ENCODE measurements at regions not wholly inside any gene's neighbourhood (a gene's known extent, or its start where the extent isn't known, plus 50 kb on each side); places are given as distances from the start of the nearest gene placed in this dataset.

- TF ChIP-seq, protein P1, sequence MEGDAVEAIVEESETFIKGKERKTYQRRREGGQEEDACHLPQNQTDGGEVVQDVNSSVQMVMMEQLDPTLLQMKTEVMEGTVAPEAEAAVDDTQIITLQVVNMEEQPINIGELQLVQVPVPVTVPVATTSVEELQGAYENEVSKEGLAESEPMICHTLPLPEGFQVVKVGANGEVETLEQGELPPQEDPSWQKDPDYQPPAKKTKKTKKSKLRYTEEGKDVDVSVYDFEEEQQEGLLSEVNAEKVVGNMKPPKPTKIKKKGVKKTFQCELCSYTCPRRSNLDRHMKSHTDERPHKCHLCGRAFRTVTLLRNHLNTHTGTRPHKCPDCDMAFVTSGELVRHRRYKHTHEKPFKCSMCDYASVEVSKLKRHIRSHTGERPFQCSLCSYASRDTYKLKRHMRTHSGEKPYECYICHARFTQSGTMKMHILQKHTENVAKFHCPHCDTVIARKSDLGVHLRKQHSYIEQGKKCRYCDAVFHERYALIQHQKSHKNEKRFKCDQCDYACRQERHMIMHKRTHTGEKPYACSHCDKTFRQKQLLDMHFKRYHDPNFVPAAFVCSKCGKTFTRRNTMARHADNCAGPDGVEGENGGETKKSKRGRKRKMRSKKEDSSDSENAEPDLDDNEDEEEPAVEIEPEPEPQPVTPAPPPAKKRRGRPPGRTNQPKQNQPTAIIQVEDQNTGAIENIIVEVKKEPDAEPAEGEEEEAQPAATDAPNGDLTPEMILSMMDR (IDR thresholded peaks at IDR 0.05; ENCODE audit: low read length), result no peak
- TF ChIP-seq EZH2 (optimal IDR thresholded peaks at IDR 0.05; ENCODE audit: low read depth, low read length), result no peak
- no peak for TF ChIP-seq EZH2phosphoT487 (IDR thresholded peaks at IDR 0.05; ENCODE audit: low read length)
Observed at GRCh38 chr3:178067721-178068120, 468.5 kb upstream of the KCNMB2 start.

All from MM.1S (cell line).